MM.1S (cell line): ENCODE measurements at regions not wholly inside any gene's neighbourhood (a gene's known extent, or its start where the extent isn't known, plus 50 kb on each side); places are given as distances from the start of the nearest gene placed in this dataset.

Experiments used
- DNase-seq: peaks from one replicate; pipeline ENCODE4 v3.0.0-alpha.2; 2015
- H2AFZ ChIP-seq: fragments of 300-600 bp; sonication (generic); 2 replicates; pipeline ENCODE4 v1.6.0; 2016; ENCODE audit warnings: antibody characterized with exemption, low read length
- H3F3A ChIP-seq: fragments of 300-600 bp; sonication (generic); 2 replicates; pipeline ENCODE4 v1.6.1; 2016; ENCODE audit warnings: mild to moderate bottlenecking, antibody characterized with exemption, low read length, moderate library complexity, mixed read lengths; ENCODE audit not compliant: insufficient read depth
- H3K27ac ChIP-seq: fragments of 300-600 bp; sonication (generic); 2 replicates; pipeline ENCODE4 v1.5.1; 2016; ENCODE audit warnings: mild to moderate bottlenecking, low read length
- H3K27me3 ChIP-seq: fragments of 300-600 bp; sonication (generic); replicated peaks from 2 replicates; pipeline ENCODE4 v1.6.0; 2016; ENCODE audit warnings: low read length; ENCODE audit not compliant: insufficient read depth
- H3K36me3 ChIP-seq: fragments of 300-600 bp; sonication (generic); replicated peaks from 2 replicates; pipeline ENCODE4 v1.6.1; 2016; ENCODE audit warnings: mild to moderate bottlenecking, low read length, mixed read lengths; ENCODE audit not compliant: insufficient read depth
- H3K4me1 ChIP-seq: fragments of 300-600 bp; sonication (generic); 2 replicates; pipeline ENCODE4 v1.6.1; 2016; ENCODE audit warnings: low read length, mixed read lengths
- H3K4me2 ChIP-seq: fragments of 300-600 bp; sonication (generic); 2 replicates; pipeline ENCODE4 v1.6.0; 2016; ENCODE audit warnings: low read depth, low read length
- H3K4me3 ChIP-seq: fragments of 300-600 bp; sonication (generic); 2 replicates; pipeline ENCODE4 v1.5.1; 2016; ENCODE audit warnings: low read length, mixed read lengths
- H3K79me2 ChIP-seq: fragments of 300-600 bp; sonication (generic); 2 replicates; pipeline ENCODE4 v1.6.1; 2016; ENCODE audit warnings: mixed run types, low read length, mixed read lengths
- H3K9ac ChIP-seq: fragments of 300-600 bp; sonication (generic); 2 replicates; pipeline ENCODE4 v1.6.1; 2016; ENCODE audit warnings: low read length, mixed read lengths
- H3K9me2 ChIP-seq: fragments of 300-600 bp; sonication (generic); replicated peaks from 2 replicates; pipeline ENCODE4 v1.6.1; 2016; ENCODE audit warnings: mild to moderate bottlenecking, low read length, mixed read lengths; ENCODE audit not compliant: insufficient read depth
- H3K9me3 ChIP-seq: fragments of 300-600 bp; sonication (generic); replicated peaks from 2 replicates; pipeline ENCODE4 v1.6.1; 2016; ENCODE audit warnings: mild to moderate bottlenecking, low read length, mixed read lengths; ENCODE audit not compliant: insufficient read depth
- H4K20me1 ChIP-seq: fragments of 300-600 bp; sonication (generic); 2 replicates; pipeline ENCODE4 v1.6.1; 2016; ENCODE audit warnings: mild to moderate bottlenecking, low read length, moderate library complexity, mixed read lengths; ENCODE audit not compliant: insufficient read depth
- CTCF ChIP-seq: fragments of 300-600 bp; sonication (generic); IDR thresholded peaks from 2 replicates; pipeline ENCODE4 v1.5.1; 2016; ENCODE audit warnings: antibody characterized with exemption, low read length, mixed read lengths
- EZH2 ChIP-seq: fragments of 300-600 bp; sonication (generic); optimal IDR thresholded peaks from 2 replicates; pipeline ENCODE3; 2017; ENCODE audit warnings: low read depth, mild to moderate bottlenecking, antibody characterized with exemption, low read length, mixed read lengths
- EZH2phosphoT487 ChIP-seq: fragments of 300-600 bp; sonication (generic); IDR thresholded peaks from 2 replicates; pipeline ENCODE4 v1.6.1; 2018; ENCODE audit warnings: antibody characterized with exemption, low read length

GRCh38 chr13:61146158-61146557, 269.5 kb downstream of the PCDH20 start:
- H2AFZ ChIP-seq: no peak overlapping the region
- DNase-seq: no peak
- H3K27me3 ChIP-seq: no peaks in the 10 kb centered on the region
- no peaks in the 10 kb centered on the region for H3K4me1 ChIP-seq
- TF ChIP-seq CTCF (no peak), EZH2phosphoT487 (no peak), EZH2 (no peak)
- no peaks in the 10 kb centered on the region for H3K36me3 ChIP-seq
- H3F3A ChIP-seq: no peaks in the 10 kb centered on the region
- H3K27ac ChIP-seq: no peak overlapping the region
- H3K4me3 ChIP-seq: no peak overlapping the region
- H3K79me2 ChIP-seq: no peaks in the 10 kb centered on the region
- no peaks in the 10 kb centered on the region for H4K20me1 ChIP-seq
- no peaks in the 10 kb centered on the region for H3K9me3 ChIP-seq
- H3K9ac ChIP-seq: no peak overlapping the region
- H3K9me2 ChIP-seq: no peaks in the 10 kb centered on the region
- no peak overlapping the region for H3K4me2 ChIP-seq

GRCh38 chr13:61144834-61145593, 270.6 kb downstream of the PCDH20 start:
- DNase-seq: no peak
- Histone ChIP-seq H3K4me3 (no peak overlapping the region), H3K9me3 (no peaks in the 10 kb centered on the region), H3K79me2 (no peaks in the 10 kb centered on the region), H2AFZ (no peak overlapping the region), H4K20me1 (no peaks in the 10 kb centered on the region), H3K9ac (no peak overlapping the region), H3K27ac (no peak overlapping the region), H3K4me2 (no peak overlapping the region), H3K27me3 (no peaks in the 10 kb centered on the region), H3K9me2 (no peaks in the 10 kb centered on the region), H3K36me3 (no peaks in the 10 kb centered on the region), H3F3A (no peaks in the 10 kb centered on the region), H3K4me1 (no peaks in the 10 kb centered on the region)
- TF ChIP-seq EZH2: no peak
- TF ChIP-seq CTCF: no peak
- TF ChIP-seq EZH2phosphoT487: no peak

- TF ChIP-seq EZH2 (no peak), EZH2phosphoT487 (no peak), CTCF (no peak)
Observed at GRCh38 chr13:61144301-61144700, 271.3 kb downstream of the PCDH20 start.

More at GRCh38 chr13:61144301-61144700, 271.3 kb downstream of the PCDH20 start:
- H3K4me3 ChIP-seq: no peak overlapping the region
- H3K27ac ChIP-seq: no peak overlapping the region
- no peaks in the 10 kb centered on the region for H3K4me1 ChIP-seq
- H4K20me1 ChIP-seq: no peaks in the 10 kb centered on the region
- no peak overlapping the region for H3K4me2 ChIP-seq
- H2AFZ ChIP-seq: no peak overlapping the region
- no peak overlapping the region for H3K9ac ChIP-seq
- no peaks in the 10 kb centered on the region for H3F3A ChIP-seq
- H3K36me3 ChIP-seq: no peaks in the 10 kb centered on the region
- no peaks in the 10 kb centered on the region for H3K9me2 ChIP-seq
- H3K27me3 ChIP-seq: no peaks in the 10 kb centered on the region
- no peak for DNase-seq
- H3K9me3 ChIP-seq: no peaks in the 10 kb centered on the region
- no peaks in the 10 kb centered on the region for H3K79me2 ChIP-seq
